AG09319 (cell line): ENCODE measurements at regions not wholly inside any gene's neighbourhood (a gene's known extent, or its start where the extent isn't known, plus 50 kb on each side); places are given as distances from the start of the nearest gene placed in this dataset.

Experiments
- DNase-seq: peaks from one replicate; pipeline ENCODE4 v3.0.0-alpha.2; 2010; ENCODE audit warnings: low read depth; ENCODE audit errors: extremely low read depth
- CTCF ChIP-seq: IDR thresholded peaks from 2 replicates; pipeline ENCODE4 v1.5.1; 2011; ENCODE audit warnings: low read depth, mild to moderate bottlenecking, inconsistent platforms, low read length, moderate library complexity

- no peak for DNase-seq
- TF ChIP-seq CTCF: no peak
Observed at GRCh38 chr14:53615252-53615651, 341.4 kb downstream of the BMP4 start.

- no peak for TF ChIP-seq CTCF
- DNase-seq: no peak
Observed at GRCh38 chr14:53613404-53614253, 343.0 kb downstream of the BMP4 start.

GRCh38 chr14:53610947-53611346 is 345.7 kb downstream of the BMP4 start:
- no peak for DNase-seq
- TF ChIP-seq CTCF: no peak

- TF ChIP-seq CTCF: no peak
- DNase-seq: no peak
Observed at GRCh38 chr14:53609009-53609408, 347.6 kb downstream of the BMP4 start.

- DNase-seq: no peak
Observed at GRCh38 chr14:53608369-53608768, 348.3 kb downstream of the BMP4 start.

GRCh38 chr14:53606203-53606602 is 350.4 kb downstream of the BMP4 start:
- TF ChIP-seq CTCF: no peak
- DNase-seq: no peak

More at GRCh38 chr14:53608369-53608768, 348.3 kb downstream of the BMP4 start:
- no peak for TF ChIP-seq CTCF

GRCh38 chr14:53605562-53605961 is 351.1 kb downstream of the BMP4 start:
- no peak for TF ChIP-seq CTCF

More at GRCh38 chr14:53605562-53605961, 351.1 kb downstream of the BMP4 start:
- no peak for DNase-seq
